ENCODE measurements at regions not wholly inside any gene's neighbourhood (a gene's known extent, or its start where the extent isn't known, plus 50 kb on each side); places are given as distances from the start of the nearest gene placed in this dataset.
"Not testable (repeated sequence)": the region's sequence is repeated elsewhere in the genome, so short reads cannot be mapped to it uniquely, and the experiment has no call there.

DNA sequence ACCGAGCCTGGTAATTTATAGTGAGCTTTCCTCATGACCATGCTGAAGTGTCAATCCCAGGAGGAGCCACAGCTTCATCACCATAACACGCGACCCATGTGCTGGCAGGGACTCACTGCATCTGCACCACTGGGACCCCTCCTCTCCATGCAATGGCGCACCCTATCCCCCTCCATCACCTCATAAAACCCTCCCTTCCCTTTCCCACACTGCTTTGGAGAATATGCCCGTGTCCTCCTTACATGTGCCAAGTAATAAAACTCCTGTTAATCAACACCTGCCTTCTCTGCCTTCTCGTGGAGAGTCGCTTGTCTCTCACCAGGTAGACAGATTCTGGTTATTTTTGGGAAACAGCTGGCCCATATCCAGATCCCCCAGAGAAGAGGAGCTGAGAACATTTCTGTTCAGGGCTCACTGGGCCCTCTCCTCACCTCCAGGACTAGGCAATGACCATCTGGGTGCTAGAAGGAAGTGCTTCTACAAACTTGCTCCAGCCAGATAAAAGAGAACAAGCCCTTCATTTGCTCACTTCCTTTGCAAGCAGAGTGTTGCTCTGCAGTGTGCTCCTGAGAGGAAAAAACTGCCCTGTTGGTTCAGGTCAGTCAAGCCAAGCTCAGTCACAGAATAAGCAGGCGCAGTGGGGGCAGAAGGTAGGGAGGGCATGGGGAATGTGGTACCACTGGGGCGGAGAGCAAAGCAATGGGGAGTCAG is 894.3 kb downstream of the UQCRFS1 start:
- no peak for DNase-seq (ENCODE audit: low spot score)

- no peak for DNase-seq (ENCODE audit: low spot score)
Observed at GRCh38 chr19:28316464-28316863, 896.5 kb downstream of the UQCRFS1 start.

DNA sequence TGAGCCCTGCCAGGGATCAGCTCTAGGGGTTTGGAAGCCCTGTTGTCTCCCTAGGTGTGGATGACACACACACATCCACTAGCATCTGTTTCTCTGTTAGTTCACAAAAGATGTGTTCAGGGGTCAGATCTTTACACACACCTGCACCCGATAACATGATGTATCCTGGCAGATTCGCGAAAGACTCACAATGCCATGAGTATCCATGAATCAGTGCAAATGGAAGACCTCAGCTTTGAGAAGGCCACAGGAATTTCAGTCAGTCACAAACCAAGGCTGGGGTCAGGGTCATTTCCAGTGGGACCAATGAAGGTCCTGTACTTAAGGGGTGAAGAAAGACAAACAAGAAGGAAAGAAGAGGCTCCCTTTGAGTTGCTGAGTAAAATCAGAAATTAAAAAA is 898.2 kb downstream of the UQCRFS1 start:
- DNase-seq (ENCODE audit: low spot score), result no peak

- DNase-seq (ENCODE audit: low spot score), result no peak
Observed at GRCh38 chr19:28314287-28314686, 898.7 kb downstream of the UQCRFS1 start.

- DNase-seq (ENCODE audit: low spot score), result peak; percentile 79
Observed at GRCh38 chr19:28313633-28314032, 899.3 kb downstream of the UQCRFS1 start.

GRCh38 chr19:28312269-28312668 is 900.7 kb downstream of the UQCRFS1 start:
- no peak for DNase-seq (ENCODE audit: low spot score)

- DNase-seq (ENCODE audit: low spot score), result not testable (repeated sequence)
Observed at GRCh38 chr19:28310829-28311228, 902.1 kb downstream of the UQCRFS1 start.

- no peak for DNase-seq (ENCODE audit: low spot score)
Observed at GRCh38 chr19:28309070-28309469, 903.9 kb downstream of the UQCRFS1 start.

- DNase-seq (ENCODE audit: low spot score), result no peak
Observed at GRCh38 chr19:28307963-28308362, 905.0 kb downstream of the UQCRFS1 start.

GRCh38 chr19:28307487-28307886 is 905.5 kb downstream of the UQCRFS1 start:
- no peak for DNase-seq (ENCODE audit: low spot score)

DNA sequence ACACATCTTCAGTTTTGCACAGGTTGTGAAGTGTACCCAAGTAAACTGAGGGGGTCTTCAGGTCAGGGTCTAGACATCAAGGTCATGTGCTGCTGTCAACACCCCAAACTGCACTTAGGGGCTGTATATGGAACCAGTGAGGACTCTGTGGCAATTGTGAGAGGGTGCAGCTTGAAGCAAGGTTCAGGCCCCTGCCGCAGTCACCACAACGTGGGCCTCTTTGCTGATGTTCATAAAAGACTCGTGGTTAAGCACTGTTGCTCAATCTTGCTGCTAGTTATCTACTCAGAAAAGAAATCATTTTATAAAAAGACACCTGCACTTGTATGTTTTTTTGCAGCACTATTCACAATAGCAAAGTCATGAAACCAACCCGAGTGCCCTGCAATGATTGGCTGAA is 907.4 kb downstream of the UQCRFS1 start:
- DNase-seq (ENCODE audit: low spot score), result no peak

GRCh38 chr19:28303502-28303901 is 909.4 kb downstream of the UQCRFS1 start:
- DNase-seq (ENCODE audit: low spot score), result no peak

- DNase-seq (ENCODE audit: low spot score), result no peak
Observed at GRCh38 chr19:28301961-28302360, 911.0 kb downstream of the UQCRFS1 start.

GRCh38 chr19:28301463-28301862 is 911.5 kb downstream of the UQCRFS1 start:
- no peak for DNase-seq (ENCODE audit: low spot score)

- no peak for DNase-seq (ENCODE audit: low spot score)
Observed at GRCh38 chr19:28299649-28300048, 913.3 kb downstream of the UQCRFS1 start.

- DNase-seq (ENCODE audit: low spot score), result no peak
Observed at GRCh38 chr19:28297586-28298157, 915.3 kb downstream of the UQCRFS1 start.

- no peak for DNase-seq (ENCODE audit: low spot score)
Observed at GRCh38 chr19:28297036-28297435, 915.9 kb downstream of the UQCRFS1 start.

DNA sequence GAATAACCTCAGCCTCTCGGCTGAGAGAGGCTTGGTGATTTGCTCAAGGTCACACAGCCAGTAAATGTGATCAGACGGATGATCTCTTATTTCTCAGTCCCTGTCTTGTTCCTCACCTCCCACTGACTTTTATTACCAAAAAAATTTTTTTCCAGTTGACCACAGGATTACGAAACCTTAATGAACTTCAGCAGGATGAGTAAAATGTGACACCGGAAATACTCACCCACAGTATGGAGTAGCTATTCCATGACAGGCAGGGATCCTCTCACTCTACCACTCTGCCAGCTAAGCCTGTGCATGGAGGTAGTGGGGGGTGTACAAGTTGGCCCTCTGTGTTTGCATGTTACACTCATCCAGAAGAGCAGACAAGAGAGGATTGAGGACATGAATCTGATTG is 916.4 kb downstream of the UQCRFS1 start:
- no peak for DNase-seq (ENCODE audit: low spot score)

DNA sequence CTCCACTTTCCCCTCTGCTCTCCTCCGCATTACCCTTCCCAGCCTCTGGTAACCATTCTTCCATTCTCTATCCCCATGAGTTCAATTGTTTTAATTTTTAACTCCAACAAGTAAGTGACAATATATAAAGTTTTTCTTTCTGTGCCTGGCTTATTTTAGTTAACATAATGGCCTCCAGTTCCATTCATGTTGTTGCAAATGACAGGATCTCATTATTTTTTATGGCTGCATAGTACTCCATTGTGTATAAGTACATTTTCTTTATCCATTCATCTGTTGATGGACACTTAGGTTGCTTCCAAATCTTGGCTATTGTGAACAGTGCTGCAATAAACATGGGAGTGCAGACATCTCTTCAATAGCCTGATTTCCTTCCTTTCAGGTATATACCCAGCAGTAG is 918.0 kb downstream of the UQCRFS1 start:
- not testable (repeated sequence) for DNase-seq (ENCODE audit: low spot score)

DNA sequence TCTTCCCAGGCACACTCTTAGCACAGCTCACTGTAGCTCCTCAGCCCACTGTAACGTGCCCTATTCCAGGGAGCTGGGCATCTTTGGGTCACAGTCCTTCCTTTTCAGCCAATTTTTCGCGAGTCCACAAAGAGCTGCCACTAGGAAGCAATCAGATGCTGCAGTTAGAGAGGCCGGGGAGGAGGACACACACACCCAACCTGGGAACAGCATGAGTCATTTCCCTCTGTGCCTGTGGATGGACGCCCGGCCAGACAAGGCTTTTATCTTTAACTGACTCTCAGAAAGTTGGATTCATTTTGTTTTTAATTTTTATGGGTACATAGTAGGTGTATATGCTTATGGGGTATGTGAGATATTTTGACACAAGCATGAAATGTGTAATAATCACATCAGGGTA is 918.6 kb downstream of the UQCRFS1 start:
- peak; percentile 50 for DNase-seq (ENCODE audit: low spot score)

DNA sequence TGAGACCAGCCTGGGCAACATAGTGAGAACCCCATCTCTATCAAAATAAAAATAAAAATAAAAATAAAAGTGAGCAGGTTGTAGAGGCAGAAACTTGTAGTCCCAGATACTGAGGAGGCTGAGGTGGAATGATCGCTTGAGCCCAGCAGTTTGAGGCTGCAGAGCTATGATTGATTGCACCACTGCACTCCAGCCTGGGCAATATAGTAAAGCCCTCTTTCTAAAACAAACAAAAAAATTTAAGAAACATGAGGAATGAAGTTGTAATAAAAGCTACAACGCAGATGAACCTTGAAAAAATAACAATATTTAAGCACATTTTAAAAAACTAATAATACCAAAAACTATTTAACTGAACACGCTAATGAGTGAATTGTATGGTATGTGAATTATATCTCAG is 919.3 kb downstream of the UQCRFS1 start:
- DNase-seq (ENCODE audit: low spot score), result no peak

DNA sequence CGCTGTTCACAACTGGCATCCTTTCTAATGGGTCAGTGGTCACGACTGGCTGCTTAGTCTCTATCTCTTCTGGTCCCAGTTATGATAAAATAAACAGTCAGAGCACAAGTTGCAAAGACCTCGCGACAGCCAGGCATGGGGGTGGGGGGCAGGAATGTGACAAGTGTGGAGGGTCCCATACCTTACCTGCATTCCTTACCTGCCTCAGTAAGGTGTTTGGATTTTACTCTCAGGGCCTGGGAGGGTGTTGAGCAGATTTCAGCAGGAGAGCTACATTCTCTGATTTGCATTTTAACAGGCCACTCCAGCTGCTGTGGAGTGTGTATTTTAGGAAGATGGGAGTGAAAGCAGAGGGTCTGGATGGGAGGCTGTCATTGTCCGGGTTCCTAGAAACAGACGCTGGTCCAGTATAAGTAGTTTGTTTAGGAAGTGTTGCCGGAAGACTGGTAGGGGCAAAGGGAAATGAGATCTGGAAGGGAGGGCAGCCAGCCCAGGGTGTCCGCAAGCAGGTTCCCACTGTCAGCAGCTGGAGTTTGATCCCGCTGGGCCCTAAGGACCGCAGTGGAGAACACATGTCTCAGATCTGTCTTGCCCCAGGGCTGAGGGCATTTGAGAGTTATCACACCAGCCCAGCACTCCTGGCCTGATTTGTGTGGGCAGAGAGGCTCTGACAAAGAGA is 920.0 kb downstream of the UQCRFS1 start:
- DNase-seq (ENCODE audit: low spot score), result no peak

DNA sequence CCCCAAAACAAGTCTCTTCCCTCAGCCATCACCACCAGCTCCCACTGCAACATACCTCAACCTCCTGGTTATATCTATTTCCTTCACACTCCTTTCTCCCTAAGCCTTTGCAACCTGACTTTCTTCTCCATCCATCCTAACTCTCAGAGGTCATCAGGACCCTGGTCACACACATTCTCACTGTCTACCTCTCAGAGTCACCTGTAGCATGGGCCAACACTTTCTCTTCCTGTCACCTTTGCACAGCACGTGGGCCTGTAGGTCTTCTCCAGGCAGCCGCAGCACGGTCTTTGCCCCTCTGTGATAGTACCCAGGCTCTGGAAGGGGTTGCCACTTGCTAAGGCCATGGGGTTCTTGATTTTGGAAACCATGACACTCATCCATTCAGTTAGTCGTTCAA is 921.1 kb downstream of the UQCRFS1 start:
- no peak for DNase-seq (ENCODE audit: low spot score)
